ENCODE measurements at regions not wholly inside any gene's neighbourhood (a gene's known extent, or its start where the extent isn't known, plus 50 kb on each side); places are given as distances from the start of the nearest gene placed in this dataset.

GRCh38 chr16:59424714-59425273 is 690.7 kb upstream of the GOT2 start:
- TF ChIP-seq REST (IDR thresholded peaks at IDR 0.05; ENCODE audit: insufficient read depth in 1 of 2, low read depth in 2 of 2, low read length in 2 of 2), result no peak
- no peak for TF ChIP-seq TAF1 (IDR thresholded peaks at IDR 0.05; ENCODE audit: borderline replicate concordance, insufficient read depth, low read length)
- no peak for TF ChIP-seq SIN3A (IDR thresholded peaks at IDR 0.05; ENCODE audit: borderline replicate concordance, insufficient read depth, low read length)
- no peak for TF ChIP-seq POLR2AphosphoS5 (IDR thresholded peaks at IDR 0.05; ENCODE audit: low read depth, low read length)

Data from PFSK-1 (cell line).